ENCODE measurements at regions not wholly inside any gene's neighbourhood (a gene's known extent, or its start where the extent isn't known, plus 50 kb on each side); places are given as distances from the start of the nearest gene placed in this dataset.

GRCh38 chr12:24185782-24186181, 236.3 kb upstream of the SOX5 start:
- H3K27ac ChIP-seq: no peak overlapping the region
- H3K9me3 ChIP-seq: no peaks in the 10 kb centered on the region
- no peaks in the 10 kb centered on the region for H3K4me1 ChIP-seq
- WGBS, 2 donors: 93 to 97% methylated on average over 1 of the region's 1 CpG
- H3K4me3 ChIP-seq: no peak overlapping the region
- no peak for DNase-seq (ENCODE audit: low spot score in 2 of 2)
- no peak for TF ChIP-seq EP300 (IDR thresholded peaks at IDR 0.05)
- no peak for TF ChIP-seq POLR2A (IDR thresholded peaks at IDR 0.05)
- TF ChIP-seq CTCF (IDR thresholded peaks at IDR 0.05): no peak
- H3K27me3 ChIP-seq: no peaks in the 10 kb centered on the region
- H3K36me3 ChIP-seq: no peaks in the 10 kb centered on the region

GRCh38 chr12:24177889-24178288, 228.4 kb upstream of the SOX5 start:
- Histone ChIP-seq H3K36me3 (no peaks in the 10 kb centered on the region), H3K9me3 (no peaks in the 10 kb centered on the region), H3K27ac (no peak overlapping the region), H3K27me3 (no peaks in the 10 kb centered on the region), H3K4me3 (no peak overlapping the region), H3K4me1 (peaks cover 0 to 1% (median 0%) of the 10 kb centered on the region in 4 donors)
- no peak for TF ChIP-seq POLR2A (IDR thresholded peaks at IDR 0.05)
- no peak for TF ChIP-seq EP300 (IDR thresholded peaks at IDR 0.05)
- TF ChIP-seq CTCF (IDR thresholded peaks at IDR 0.05): no peak
- 75 to 84% methylated on average over 1 of the region's 1 CpG for WGBS, 2 donors
- DNase-seq (ENCODE audit: low spot score in 2 of 2): no peak

- H3K27me3 ChIP-seq: no peaks in the 10 kb centered on the region
- H3K36me3 ChIP-seq: no peaks in the 10 kb centered on the region
- WGBS, 2 donors: 73 to 86% methylated on average over 4 of the region's 4 CpGs
- TF ChIP-seq EP300 (IDR thresholded peaks at IDR 0.05): no peak
- TF ChIP-seq POLR2A (IDR thresholded peaks at IDR 0.05): no peak
- no peak for TF ChIP-seq CTCF (IDR thresholded peaks at IDR 0.05)
- no peaks in the 10 kb centered on the region for H3K9me3 ChIP-seq
- no peak overlapping the region for H3K27ac ChIP-seq
- no peak overlapping the region for H3K4me3 ChIP-seq
- peaks cover 0 to 5% (median 0%) of the 10 kb centered on the region in 4 donors for H3K4me1 ChIP-seq
- DNase-seq (ENCODE audit: low spot score in 2 of 2): no peak
These were observed 226.5 kb upstream of the SOX5 start for GRCh38 chr12:24175929-24176328.

GRCh38 chr12:24175284-24175683, 225.8 kb upstream of the SOX5 start:
- no peaks in the 10 kb centered on the region for H3K9me3 ChIP-seq
- H3K36me3 ChIP-seq: no peaks in the 10 kb centered on the region
- H3K4me1 ChIP-seq: peaks cover 0 to 5% (median 0%) of the 10 kb centered on the region in 4 donors
- WGBS, 2 donors: 71 to 78% methylated on average over 2 of the region's 2 CpGs
- H3K4me3 ChIP-seq: no peak overlapping the region
- no peak for TF ChIP-seq CTCF (IDR thresholded peaks at IDR 0.05)
- no peak for TF ChIP-seq EP300 (IDR thresholded peaks at IDR 0.05)
- TF ChIP-seq POLR2A (IDR thresholded peaks at IDR 0.05): no peak
- DNase-seq (ENCODE audit: low spot score in 2 of 2): no peak
- H3K27ac ChIP-seq: no peak overlapping the region
- H3K27me3 ChIP-seq: no peaks in the 10 kb centered on the region

- TF ChIP-seq CTCF (IDR thresholded peaks at IDR 0.05): no peak
These were observed 223.6 kb upstream of the SOX5 start for GRCh38 chr12:24173067-24173466.

More at GRCh38 chr12:24173067-24173466, 223.6 kb upstream of the SOX5 start:
- Histone ChIP-seq H3K4me3 (no peak overlapping the region), H3K27me3 (no peaks in the 10 kb centered on the region), H3K36me3 (no peaks in the 10 kb centered on the region), H3K9me3 (no peaks in the 10 kb centered on the region), H3K4me1 (peaks cover 0 to 5% (median 0%) of the 10 kb centered on the region in 4 donors), H3K27ac (no peak overlapping the region)
- no peak for DNase-seq (ENCODE audit: low spot score in 2 of 2)
- WGBS, 2 donors: 63 to 66% methylated on average over 7 of the region's 7 CpGs
